KMS-11 (cell line): ENCODE measurements at regions not wholly inside any gene's neighbourhood (a gene's known extent, or its start where the extent isn't known, plus 50 kb on each side); places are given as distances from the start of the nearest gene placed in this dataset.

Experiments used
- H2AFZ ChIP-seq: fragments of 200-600 bp; sonication (generic); 2 replicates; pipeline ENCODE4 v1.6.1; 2016; ENCODE audit warnings: antibody characterized with exemption, mixed run types, low read depth
- H3K27ac ChIP-seq: fragments of 200-600 bp; sonication (generic); 2 replicates; pipeline ENCODE4 v1.6.1; 2016; ENCODE audit warnings: mild to moderate bottlenecking, mixed run types
- H3K27me3 ChIP-seq: fragments of 200-600 bp; sonication (generic); 2 replicates; pipeline ENCODE4 v1.6.1; 2017; ENCODE audit warnings: mild to moderate bottlenecking, low read depth, mixed run types, moderate library complexity; ENCODE audit not compliant: insufficient read depth
- H3K36me3 ChIP-seq: fragments of 200-600 bp; sonication (generic); 2 replicates; pipeline ENCODE4 v1.6.1; 2017; ENCODE audit warnings: mild to moderate bottlenecking, mixed run types; ENCODE audit not compliant: insufficient read depth
- H3K4me1 ChIP-seq: fragments of 200-600 bp; sonication (generic); 2 replicates; pipeline ENCODE4 v1.6.1; 2016; ENCODE audit warnings: mild to moderate bottlenecking, low read depth, mixed run types; ENCODE audit not compliant: poor library complexity, severe bottlenecking
- H3K4me2 ChIP-seq: fragments of 200-600 bp; sonication (generic); 2 replicates; pipeline ENCODE4 v1.7.0; 2016; ENCODE audit warnings: mild to moderate bottlenecking, mixed run types
- H3K4me3 ChIP-seq: fragments of 200-600 bp; sonication (generic); IDR thresholded peaks from 2 replicates; pipeline ENCODE4 v1.6.1; 2017; ENCODE audit warnings: low read depth, low read length, mixed read lengths; ENCODE audit not compliant: insufficient read depth
- H3K79me2 ChIP-seq: fragments of 200-600 bp; sonication (generic); 2 replicates; pipeline ENCODE4 v1.6.1; 2016; ENCODE audit warnings: low read depth, mixed run types; ENCODE audit not compliant: insufficient read depth
- H3K9ac ChIP-seq: fragments of 200-600 bp; sonication (generic); 2 replicates; pipeline ENCODE4 v1.6.1; 2016; ENCODE audit warnings: mild to moderate bottlenecking, mixed run types
- H4K20me1 ChIP-seq: fragments of 200-600 bp; sonication (generic); 2 replicates; pipeline ENCODE4 v1.6.1; 2016; ENCODE audit warnings: mild to moderate bottlenecking, mixed run types; ENCODE audit not compliant: insufficient read depth
- TF ChIP-seq, protein P1 (sequence below): fragments of 200-600 bp; sonication (generic); conservative IDR thresholded peaks from 2 replicates; pipeline ENCODE4 v1.6.1; 2017; ENCODE audit warnings: low read depth, mild to moderate bottlenecking, antibody characterized with exemption, low read length, moderate library complexity, mixed read lengths

DNA sequence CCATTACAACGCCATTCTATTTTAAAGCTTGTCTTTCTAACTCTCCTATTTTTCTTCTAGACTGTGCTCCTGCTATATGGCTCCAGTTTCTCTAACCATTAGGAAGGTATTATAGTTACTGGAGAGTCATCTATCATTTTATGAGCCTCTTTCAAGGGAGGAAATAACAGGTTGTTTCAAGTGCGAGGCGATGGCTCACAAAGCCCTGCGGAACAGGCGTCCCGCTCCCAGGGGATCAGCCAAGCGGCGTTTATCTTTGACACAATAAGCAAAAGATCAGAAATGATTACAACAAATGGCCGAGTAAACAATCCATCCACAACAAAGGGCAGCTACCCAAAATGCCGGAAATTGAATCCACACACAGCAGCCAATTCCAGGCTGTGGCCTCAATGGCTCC lies 249.5 kb upstream of the POU3F1 start:
- no peaks in the 10 kb centered on the region for H4K20me1 ChIP-seq
- no peak overlapping the region for H3K4me3 ChIP-seq
- no peaks in the 10 kb centered on the region for H3K36me3 ChIP-seq
- H3K27me3 ChIP-seq: no peaks in the 10 kb centered on the region
- no peak overlapping the region for H2AFZ ChIP-seq
- H3K27ac ChIP-seq: no peak overlapping the region
- H3K9ac ChIP-seq: no peak overlapping the region
- TF ChIP-seq, protein P1, sequence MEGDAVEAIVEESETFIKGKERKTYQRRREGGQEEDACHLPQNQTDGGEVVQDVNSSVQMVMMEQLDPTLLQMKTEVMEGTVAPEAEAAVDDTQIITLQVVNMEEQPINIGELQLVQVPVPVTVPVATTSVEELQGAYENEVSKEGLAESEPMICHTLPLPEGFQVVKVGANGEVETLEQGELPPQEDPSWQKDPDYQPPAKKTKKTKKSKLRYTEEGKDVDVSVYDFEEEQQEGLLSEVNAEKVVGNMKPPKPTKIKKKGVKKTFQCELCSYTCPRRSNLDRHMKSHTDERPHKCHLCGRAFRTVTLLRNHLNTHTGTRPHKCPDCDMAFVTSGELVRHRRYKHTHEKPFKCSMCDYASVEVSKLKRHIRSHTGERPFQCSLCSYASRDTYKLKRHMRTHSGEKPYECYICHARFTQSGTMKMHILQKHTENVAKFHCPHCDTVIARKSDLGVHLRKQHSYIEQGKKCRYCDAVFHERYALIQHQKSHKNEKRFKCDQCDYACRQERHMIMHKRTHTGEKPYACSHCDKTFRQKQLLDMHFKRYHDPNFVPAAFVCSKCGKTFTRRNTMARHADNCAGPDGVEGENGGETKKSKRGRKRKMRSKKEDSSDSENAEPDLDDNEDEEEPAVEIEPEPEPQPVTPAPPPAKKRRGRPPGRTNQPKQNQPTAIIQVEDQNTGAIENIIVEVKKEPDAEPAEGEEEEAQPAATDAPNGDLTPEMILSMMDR: no peak
- no peaks in the 10 kb centered on the region for H3K79me2 ChIP-seq
- no peaks in the 10 kb centered on the region for H3K4me1 ChIP-seq
- no peak overlapping the region for H3K4me2 ChIP-seq

DNA sequence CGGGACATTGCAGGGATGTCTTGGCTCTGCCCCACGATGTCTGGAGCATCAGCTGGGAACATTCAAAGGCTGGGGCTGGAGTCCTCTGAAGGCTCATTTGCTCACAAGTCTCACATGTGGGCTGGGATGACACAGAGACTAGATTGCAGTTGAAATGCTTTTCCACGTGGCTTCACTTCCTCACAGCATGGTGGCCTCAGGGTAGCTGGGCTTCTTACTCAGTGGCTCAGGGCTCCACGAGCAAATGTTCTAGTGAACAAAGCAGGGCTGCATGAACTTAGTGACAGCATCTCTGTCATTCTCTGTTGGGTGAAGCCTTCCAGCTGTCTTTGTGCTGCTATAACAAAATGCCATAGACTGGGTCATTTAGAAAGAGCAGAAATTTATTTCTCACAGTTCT lies 247.0 kb upstream of the POU3F1 start:
- Histone ChIP-seq H3K4me1 (no peaks in the 10 kb centered on the region), H4K20me1 (no peaks in the 10 kb centered on the region), H3K79me2 (no peaks in the 10 kb centered on the region), H3K9ac (no peak overlapping the region), H3K27me3 (no peaks in the 10 kb centered on the region), H3K36me3 (no peaks in the 10 kb centered on the region), H3K27ac (no peak overlapping the region), H3K4me2 (no peak overlapping the region), H3K4me3 (no peak overlapping the region), H2AFZ (no peak overlapping the region)
- TF ChIP-seq, protein P1: no peak

DNA sequence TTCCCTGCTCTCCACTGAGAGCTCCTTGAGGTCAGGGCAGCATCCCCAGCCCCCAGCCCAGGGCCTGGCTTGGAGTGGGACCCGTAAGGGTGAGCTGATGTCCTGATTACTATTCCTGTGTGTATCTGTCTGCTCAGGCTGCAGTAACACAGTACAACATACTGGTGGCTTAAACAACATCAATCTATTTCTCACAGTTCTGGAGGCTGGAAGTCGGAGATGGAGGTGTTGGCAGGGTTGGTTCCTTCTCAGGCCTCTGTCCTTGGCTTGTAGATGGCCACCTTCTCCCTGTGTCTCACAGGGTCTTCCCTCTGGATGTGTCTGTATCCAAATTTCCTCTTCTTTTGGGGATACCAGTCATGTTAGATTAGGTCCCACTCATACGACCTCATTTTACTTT lies 246.4 kb upstream of the POU3F1 start:
- Histone ChIP-seq H3K36me3 (no peaks in the 10 kb centered on the region), H4K20me1 (no peaks in the 10 kb centered on the region), H3K27ac (no peak overlapping the region), H3K4me1 (no peaks in the 10 kb centered on the region), H3K9ac (no peak overlapping the region), H3K4me3 (no peak overlapping the region), H3K4me2 (no peak overlapping the region), H2AFZ (no peak overlapping the region), H3K27me3 (no peaks in the 10 kb centered on the region), H3K79me2 (no peaks in the 10 kb centered on the region)
- TF ChIP-seq, protein P1: no peak

DNA sequence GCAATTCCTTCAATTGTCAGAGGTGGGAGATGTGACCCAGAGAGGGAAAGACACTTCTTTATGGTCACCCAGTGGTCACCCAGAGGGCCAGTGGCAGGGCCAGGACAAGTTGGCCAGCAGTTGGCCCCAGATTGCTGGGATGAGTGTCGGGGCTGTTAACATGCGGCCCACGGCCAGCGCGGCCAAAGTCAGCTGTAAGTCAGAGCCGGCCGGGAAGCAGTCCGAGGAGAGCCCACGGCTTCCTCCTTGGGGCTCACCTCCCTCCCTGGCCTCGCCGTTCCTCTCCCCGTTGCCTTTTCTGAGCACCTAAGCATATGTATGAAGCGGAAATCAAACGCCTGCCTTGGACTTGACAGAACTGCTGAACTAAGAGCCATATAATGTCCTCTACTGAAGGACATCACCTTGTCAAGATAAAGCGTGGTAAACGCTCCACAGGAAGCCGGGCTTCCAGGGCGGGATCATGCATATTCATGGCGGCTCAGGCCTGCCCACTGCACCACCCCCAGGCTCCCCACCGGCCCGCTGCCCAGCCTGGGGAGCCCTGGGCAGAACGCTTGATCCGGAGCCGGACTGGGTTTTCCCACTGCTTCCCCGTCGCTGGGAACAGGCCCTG lies 245.4 kb upstream of the POU3F1 start:
- no peaks in the 10 kb centered on the region for H4K20me1 ChIP-seq
- H3K36me3 ChIP-seq: no peaks in the 10 kb centered on the region
- no peak overlapping the region for H2AFZ ChIP-seq
- no peaks in the 10 kb centered on the region for H3K27me3 ChIP-seq
- TF ChIP-seq, protein P1: no peak
- H3K79me2 ChIP-seq: no peaks in the 10 kb centered on the region
- no peak overlapping the region for H3K9ac ChIP-seq
- H3K27ac ChIP-seq: no peak overlapping the region
- no peaks in the 10 kb centered on the region for H3K4me1 ChIP-seq
- no peak overlapping the region for H3K4me3 ChIP-seq
- no peak overlapping the region for H3K4me2 ChIP-seq
